HG02870 (cell line): ENCODE measurements at regions not wholly inside any gene's neighbourhood (a gene's known extent, or its start where the extent isn't known, plus 50 kb on each side); places are given as distances from the start of the nearest gene placed in this dataset.

ENCODE experiments used
- ATAC-seq: cut with Tn5 transposase; IDR thresholded peaks from one replicate; pipeline ENCODE4 v1.9.1; 2021; ENCODE audit warnings: mild to moderate bottlenecking, moderate library complexity; ENCODE audit not compliant: unreplicated experiment

DNA sequence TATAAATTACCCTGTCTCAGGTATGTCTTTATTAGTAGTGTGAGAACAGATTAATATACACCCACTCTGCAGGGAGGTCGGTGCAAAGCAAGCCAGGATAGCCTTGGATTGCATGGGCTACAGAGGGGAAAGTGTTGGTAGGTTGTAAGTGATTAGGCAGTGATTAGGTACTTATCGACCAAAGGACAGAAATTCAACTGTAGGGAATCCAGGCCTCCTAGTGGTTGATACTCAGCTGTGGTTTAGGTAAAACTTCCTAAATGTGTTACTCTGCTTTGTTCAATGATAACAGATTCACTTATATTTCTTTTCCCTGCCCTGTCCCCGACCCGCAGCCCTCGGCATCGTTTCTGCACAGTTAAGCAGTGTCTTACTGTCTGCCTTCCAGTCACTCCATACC is 444.0 kb downstream of the FIGN start:
- no peak for ATAC-seq

DNA sequence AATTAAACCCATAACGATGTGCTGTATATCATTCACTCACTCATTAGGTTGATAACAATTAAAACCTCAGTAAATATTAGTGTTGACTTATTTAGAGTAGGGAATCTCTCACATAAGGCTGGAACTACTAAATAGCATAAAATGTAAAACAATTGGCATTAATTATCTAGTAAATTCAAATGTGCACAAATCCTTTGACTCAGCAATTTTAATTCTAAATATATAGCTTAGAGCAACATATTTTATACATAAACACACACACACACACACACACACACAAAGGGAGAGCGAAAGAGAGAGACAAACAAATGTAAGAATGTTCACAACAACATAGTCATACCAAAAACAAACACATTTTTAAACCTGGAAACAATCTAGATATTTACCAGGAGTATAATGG is 443.1 kb upstream of the KCNH7 start:
- ATAC-seq, result no peak

GRCh38 chr2:163269374-163270021 is 430.9 kb upstream of the KCNH7 start:
- ATAC-seq, result no peak

GRCh38 chr2:163266772-163267171 is 428.2 kb upstream of the KCNH7 start:
- ATAC-seq, result no peak

GRCh38 chr2:163265562-163265961 is 427.0 kb upstream of the KCNH7 start:
- no peak for ATAC-seq

- no peak for ATAC-seq
Observed at GRCh38 chr2:163264341-163264740, 425.8 kb upstream of the KCNH7 start.

- ATAC-seq, result no peak
Observed at GRCh38 chr2:163259489-163259888, 420.9 kb upstream of the KCNH7 start.

- no peak for ATAC-seq
Observed at GRCh38 chr2:163255086-163255485, 416.5 kb upstream of the KCNH7 start.

GRCh38 chr2:163253621-163254285 is 415.2 kb upstream of the KCNH7 start:
- ATAC-seq, result no peak

- no peak for ATAC-seq
Observed at GRCh38 chr2:163252199-163252598, 413.6 kb upstream of the KCNH7 start.

- ATAC-seq, result no peak
Observed at GRCh38 chr2:163248376-163249253, 410.0 kb upstream of the KCNH7 start.

DNA sequence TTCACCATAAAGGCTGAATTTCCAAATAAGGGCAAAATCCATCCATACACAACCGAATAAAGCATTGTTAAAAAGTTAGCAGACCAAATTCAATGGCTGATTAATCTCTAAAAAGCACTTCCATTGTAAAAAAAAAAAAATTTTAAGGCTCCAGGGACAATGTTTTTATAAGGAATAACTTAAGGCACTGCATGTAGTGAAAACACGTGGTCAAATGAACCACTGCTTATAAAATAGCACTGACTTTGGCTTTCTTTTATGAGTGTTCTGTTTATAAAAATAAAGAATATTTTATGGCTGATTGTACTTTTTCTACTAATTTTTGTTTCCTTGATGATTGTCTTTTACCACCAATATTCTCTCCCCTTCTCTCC is 409.3 kb upstream of the KCNH7 start:
- ATAC-seq, result no peak

GRCh38 chr2:163247156-163247846 is 408.7 kb upstream of the KCNH7 start:
- ATAC-seq, result no peak

- no peak for ATAC-seq
Observed at GRCh38 chr2:163246135-163246534, 407.6 kb upstream of the KCNH7 start.

GRCh38 chr2:163236553-163236952 is 398.0 kb upstream of the KCNH7 start:
- no peak for ATAC-seq

- ATAC-seq, result no peak
Observed at GRCh38 chr2:163231666-163232065, 393.1 kb upstream of the KCNH7 start.

DNA sequence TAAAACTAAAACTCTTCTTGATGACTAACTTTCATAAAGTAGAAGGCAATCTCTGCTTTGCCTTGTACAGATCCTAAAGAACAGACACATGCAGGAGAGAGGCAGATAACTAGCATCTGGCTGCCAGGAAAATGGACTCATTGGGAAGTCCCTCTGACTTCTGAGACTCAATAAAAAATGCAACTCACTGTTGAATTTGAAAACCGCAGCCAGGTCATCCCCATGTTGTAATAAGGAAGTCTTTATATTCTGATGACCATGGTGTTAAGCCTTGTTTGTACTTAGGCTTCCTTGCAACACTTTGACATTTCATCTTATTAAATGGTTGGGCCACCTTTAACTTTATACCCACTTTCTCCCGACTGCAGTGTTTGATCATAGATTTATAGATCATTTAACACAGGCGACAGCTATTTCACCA is 375.1 kb upstream of the KCNH7 start:
- ATAC-seq, result no peak

DNA sequence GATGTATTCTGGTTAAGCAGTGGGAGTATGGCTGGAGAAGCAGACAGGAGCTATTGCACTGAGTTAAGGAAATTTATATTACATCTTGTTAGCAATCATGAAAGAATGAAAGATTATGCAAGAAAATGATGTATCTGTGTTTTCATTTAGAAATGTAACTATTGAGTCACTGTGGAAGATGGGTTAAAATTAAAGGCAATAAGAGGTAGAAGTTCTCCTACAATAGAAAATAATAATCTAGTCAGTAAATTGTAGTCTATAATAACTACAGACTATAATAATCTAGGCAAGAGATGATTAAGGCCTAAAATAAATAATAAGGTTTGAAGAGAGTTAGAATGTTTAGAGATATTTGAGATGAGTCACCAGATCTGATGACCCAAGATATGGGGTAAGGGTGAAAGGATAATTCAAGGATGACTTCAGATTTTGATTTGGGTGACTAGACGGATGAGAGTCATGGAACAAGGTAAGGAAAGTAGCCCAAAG is 371.9 kb upstream of the KCNH7 start:
- ATAC-seq, result no peak

- ATAC-seq, result no peak
Observed at GRCh38 chr2:163207693-163208370, 369.3 kb upstream of the KCNH7 start.

DNA sequence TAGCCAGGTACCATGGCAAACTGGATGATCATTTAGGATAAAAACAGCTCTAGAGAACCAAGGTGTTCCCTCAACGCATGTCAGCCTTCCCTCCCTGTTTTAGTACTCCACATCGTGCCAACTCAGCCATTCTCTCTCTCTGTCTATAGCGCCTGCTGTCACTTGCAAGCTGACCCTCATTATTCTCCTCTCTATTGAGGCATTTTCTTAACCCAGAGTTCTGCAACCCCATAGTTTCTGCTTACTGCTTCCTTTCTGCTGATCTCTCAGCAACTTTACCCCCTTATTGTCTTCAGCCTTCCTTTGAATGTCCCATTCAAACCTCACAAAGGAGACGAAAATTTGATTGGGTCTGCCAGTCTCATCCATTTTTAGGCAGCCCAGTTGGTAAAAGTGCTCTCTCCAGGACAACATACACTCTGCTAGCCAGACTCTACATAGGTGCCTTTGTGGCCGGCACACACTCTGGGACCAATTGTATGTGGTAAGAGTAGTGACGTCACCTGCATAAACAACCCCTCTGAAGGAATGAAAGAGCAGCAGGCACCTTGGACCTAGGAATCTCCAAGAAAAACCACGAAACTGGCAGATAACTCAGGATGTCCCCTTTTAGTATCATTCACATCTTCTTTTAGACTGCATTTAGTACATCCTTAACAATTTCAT is 367.2 kb upstream of the KCNH7 start:
- ATAC-seq, result no peak
